Sigmoid colon (tissue), 6 donors: ENCODE measurements at regions not wholly inside any gene's neighbourhood (a gene's known extent, or its start where the extent isn't known, plus 50 kb on each side); places are given as distances from the start of the nearest gene placed in this dataset.

ENCODE experiments used
- DNase-seq: peaks from one replicate; pipeline ENCODE4 v3.0.0-alpha.2; 2019
- H3K27ac ChIP-seq, 4 donors: fragments of 200-600 bp; sonication (generic); one replicate each; pipeline ENCODE4 v1.5.1; 2016 to 2019; ENCODE audit warnings: mild to moderate bottlenecking in 1 of 4
- H3K27me3 ChIP-seq, 3 donors: fragments of 200-600 bp; sonication (generic); one replicate each; pipeline ENCODE4 v1.5.1; 2019; ENCODE audit warnings: mild to moderate bottlenecking in 1 of 3
- H3K36me3 ChIP-seq, 4 donors: fragments of 200-600 bp; sonication (generic); one replicate each; pipeline ENCODE4 v1.5.1; 2016 to 2019
- H3K4me1 ChIP-seq, 4 donors: fragments of 200-600 bp; sonication (generic); one replicate each; pipeline ENCODE4 v1.5.1; 2017 to 2019
- H3K4me3 ChIP-seq, 4 donors: fragments of 200-600 bp; sonication (generic); one replicate each; pipeline ENCODE4 v1.5.1; 2017 to 2019; ENCODE audit warnings: mild to moderate bottlenecking in 2 of 4, moderate library complexity in 1 of 4
- H3K9me3 ChIP-seq, 4 donors: fragments of 200-600 bp in 3 of 4; sonication (generic) in 3 of 4; one replicate each; pipeline versions ENCODE4 v1.5.1 to v1.6.1; 2013 to 2019
- CTCF ChIP-seq, 4 experiments: fragments of 450-650 bp in 3 of 4; fragments of 200-600 bp in 1 of 4; IDR thresholded peaks; one replicate each; pipeline ENCODE4 v1.5.1; 2016 to 2019; ENCODE audit warnings: antibody characterized with exemption in 4 of 4, mild to moderate bottlenecking in 3 of 4, moderate library complexity in 2 of 4
- EP300 ChIP-seq, 4 donors: sonication (generic); formaldehyde crosslinking; IDR thresholded peaks; one replicate each; pipeline ENCODE4 v1.6.1; 2017; ENCODE audit warnings: antibody characterized with exemption in 4 of 4
- POLR2A ChIP-seq, 2 donors: fragments of 450-650 bp; IDR thresholded peaks; one replicate each; pipeline ENCODE4 v1.6.1; 2016; ENCODE audit warnings: antibody characterized with exemption in 2 of 2, mild to moderate bottlenecking in 2 of 2, moderate library complexity in 2 of 2
- POLR2AphosphoS5 ChIP-seq, 4 donors: sonication (generic); formaldehyde crosslinking; IDR thresholded peaks; one replicate each; pipeline ENCODE4 v1.6.1; 2017; ENCODE audit warnings: antibody characterized with exemption in 4 of 4
- WGBS, 2 donors: extraction: QIAGEN DNeasy Blood & Tissue Kit; methylation state at CpG; one replicate each; pipeline ENCODE4 v1.1.7; 2013; 5-methylcytosine and 5-hydroxymethylcytosine counted together
- intact Hi-C: fragments of 100-400 bp; cut with DNase I; formaldehyde crosslinking; loops from one replicate; pipeline ENCODE4 v1.15.1; 2023
- donor health status: healthy with polysubstance abuse.
- donor health status: healthy.

- intact Hi-C loops, result no loop called here
- Histone ChIP-seq H3K36me3 (no peaks in the 10 kb centered on the region), H3K4me3 (no peak overlapping the region), H3K4me1 (no peaks in the 10 kb centered on the region), H3K27ac (no peak overlapping the region), H3K9me3 (no peaks in the 10 kb centered on the region), H3K27me3 (no peaks in the 10 kb centered on the region)
- DNase-seq, result no peak
- TF ChIP-seq POLR2AphosphoS5 (IDR thresholded peaks at IDR 0.05), result no peak
- no peak for TF ChIP-seq CTCF (IDR thresholded peaks at IDR 0.05)
- no peak for TF ChIP-seq EP300 (IDR thresholded peaks at IDR 0.05)
- TF ChIP-seq POLR2A (IDR thresholded peaks at IDR 0.05), result no peak
- WGBS, 2 donors, result 62 to 68% methylated on average over 4 of the region's 4 CpGs
Measured at GRCh38 chr18:6497543-6497942, 82.8 kb upstream of the L3MBTL4 start.

- intact Hi-C loops, result no loop called here
- no peak for DNase-seq
- Histone ChIP-seq H3K36me3 (no peaks in the 10 kb centered on the region), H3K9me3 (no peaks in the 10 kb centered on the region), H3K4me1 (no peaks in the 10 kb centered on the region), H3K4me3 (no peak overlapping the region), H3K27me3 (no peaks in the 10 kb centered on the region), H3K27ac (no peak overlapping the region)
- 48 to 73% methylated on average over 2 of the region's 2 CpGs for whole genome bisulfite sequencing, 2 donors
- no peak for TF ChIP-seq EP300 (IDR thresholded peaks at IDR 0.05)
- no peak for TF ChIP-seq POLR2AphosphoS5 (IDR thresholded peaks at IDR 0.05)
- no peak for TF ChIP-seq CTCF (IDR thresholded peaks at IDR 0.05)
- TF ChIP-seq POLR2A (IDR thresholded peaks at IDR 0.05), result no peak
Measured at GRCh38 chr18:6498289-6498856, 83.7 kb upstream of the L3MBTL4 start.

- H3K9me3 ChIP-seq, result no peaks in the 10 kb centered on the region
- H3K36me3 ChIP-seq, result no peaks in the 10 kb centered on the region
- intact Hi-C loops, result no loop called here
- DNase-seq, result no peak
- TF ChIP-seq EP300 (IDR thresholded peaks at IDR 0.05) (no peak), POLR2A (IDR thresholded peaks at IDR 0.05) (no peak), CTCF (IDR thresholded peaks at IDR 0.05) (no peak), POLR2AphosphoS5 (IDR thresholded peaks at IDR 0.05) (no peak)
- H3K27me3 ChIP-seq, result no peaks in the 10 kb centered on the region
- 58 to 73% methylated on average over 5 of the region's 5 CpGs for WGBS, 2 donors
- no peak overlapping the region for H3K4me3 ChIP-seq
- H3K27ac ChIP-seq, result no peak overlapping the region
- H3K4me1 ChIP-seq, result peaks cover 0 to 2% (median 0%) of the 10 kb centered on the region in 4 donors
Measured at GRCh38 chr18:6504605-6505497, 90.1 kb upstream of the L3MBTL4 start.

- 55 to 60% methylated on average over 2 of the region's 2 CpGs for WGBS, 2 donors
- H3K27me3 ChIP-seq, result no peaks in the 10 kb centered on the region
- TF ChIP-seq EP300 (IDR thresholded peaks at IDR 0.05) (no peak), POLR2A (IDR thresholded peaks at IDR 0.05) (no peak), CTCF (IDR thresholded peaks at IDR 0.05) (no peak), POLR2AphosphoS5 (IDR thresholded peaks at IDR 0.05) (no peak)
- H3K9me3 ChIP-seq, result no peaks in the 10 kb centered on the region
- no peak for DNase-seq
- peaks cover 0 to 5% (median 0%) of the 10 kb centered on the region in 4 donors for H3K4me1 ChIP-seq
- intact Hi-C loops, result no loop called here
- H3K27ac ChIP-seq, result no peak overlapping the region
- H3K4me3 ChIP-seq, result no peak overlapping the region
- H3K36me3 ChIP-seq, result no peaks in the 10 kb centered on the region
Measured at GRCh38 chr18:6505498-6505875, 90.8 kb upstream of the L3MBTL4 start.
